ENCODE measurements at regions not wholly inside any gene's neighbourhood (a gene's known extent, or its start where the extent isn't known, plus 50 kb on each side); places are given as distances from the start of the nearest gene placed in this dataset.

- TF ChIP-seq CTCF (IDR thresholded peaks at IDR 0.05) (no peak), POLR2A (IDR thresholded peaks at IDR 0.05) (no peak)
Measured at GRCh38 chr1:222045786-222046185, 303.9 kb upstream of the DUSP10 start.
